ENCODE measurements at regions not wholly inside any gene's neighbourhood (a gene's known extent, or its start where the extent isn't known, plus 50 kb on each side); places are given as distances from the start of the nearest gene placed in this dataset.
"Not testable (repeated sequence)": the region's sequence is repeated elsewhere in the genome, so short reads cannot be mapped to it uniquely, and the experiment has no call there.

DNA sequence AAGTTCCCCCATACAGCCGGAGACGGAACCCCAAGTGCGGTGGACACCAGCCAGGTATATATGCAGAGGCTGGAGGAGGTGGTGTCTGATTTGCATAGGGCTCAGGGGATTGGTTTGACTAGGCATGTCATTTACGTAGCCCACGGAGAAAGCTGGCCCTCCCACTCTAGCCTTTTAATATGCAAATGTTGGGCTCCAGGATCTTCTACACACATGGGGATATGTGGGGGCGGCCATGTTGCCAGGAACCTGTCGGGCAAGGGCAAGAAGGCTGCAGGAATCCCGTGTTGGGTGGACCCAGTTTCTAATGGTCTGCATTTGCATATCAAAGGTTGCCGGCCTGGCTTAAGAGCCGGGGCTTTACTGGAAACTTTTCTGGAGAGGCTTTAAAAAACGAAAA, 57.4 kb downstream of the FTHL17 start:
- DNase-seq, result not testable (repeated sequence)

DNA sequence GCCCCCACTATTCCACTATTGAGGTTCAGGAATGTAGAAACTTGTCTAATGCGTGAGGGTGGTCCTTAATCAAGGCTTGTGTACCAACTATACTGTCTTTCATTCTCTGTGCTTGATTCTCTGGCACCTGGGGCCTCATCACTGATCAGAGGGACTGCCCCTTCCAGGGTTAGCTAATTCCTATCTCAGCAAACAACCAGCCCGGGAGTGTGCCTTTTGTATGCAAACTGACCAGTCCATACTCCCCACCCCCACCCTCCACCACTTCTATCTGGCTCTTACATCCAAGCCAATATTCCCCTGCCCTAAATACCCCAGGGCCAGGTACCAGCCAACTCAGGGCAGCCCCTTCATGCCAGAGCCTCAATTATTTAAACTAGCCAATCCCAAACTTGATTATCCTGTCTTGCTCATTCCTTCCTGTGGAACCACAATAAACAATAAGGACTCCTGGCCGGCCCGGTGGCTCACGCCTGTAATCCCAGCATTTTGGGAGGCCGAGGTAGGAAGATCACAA, 59.3 kb downstream of the FTHL17 start:
- DNase-seq, result no peak

DNA sequence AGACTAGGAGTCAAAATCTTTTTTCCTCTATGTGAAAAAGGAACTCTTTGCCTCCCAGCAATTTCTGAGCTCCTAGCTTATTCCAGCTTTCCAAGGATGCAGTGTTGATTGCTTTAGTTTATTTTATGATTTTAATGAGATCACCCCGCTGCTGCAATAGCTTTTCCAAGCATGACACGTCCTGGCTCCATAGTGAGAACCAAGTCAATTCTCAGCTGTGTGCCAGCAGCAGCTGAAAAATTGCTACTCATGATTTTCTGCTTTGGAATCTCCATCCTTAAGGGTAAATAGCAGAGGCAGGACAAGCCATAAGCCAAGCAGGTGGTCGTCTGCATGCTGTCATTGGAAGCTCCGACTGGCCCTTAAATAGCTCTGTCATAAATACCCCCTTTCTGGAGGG, 64.5 kb downstream of the FTHL17 start:
- DNase-seq, result no peak

DNA sequence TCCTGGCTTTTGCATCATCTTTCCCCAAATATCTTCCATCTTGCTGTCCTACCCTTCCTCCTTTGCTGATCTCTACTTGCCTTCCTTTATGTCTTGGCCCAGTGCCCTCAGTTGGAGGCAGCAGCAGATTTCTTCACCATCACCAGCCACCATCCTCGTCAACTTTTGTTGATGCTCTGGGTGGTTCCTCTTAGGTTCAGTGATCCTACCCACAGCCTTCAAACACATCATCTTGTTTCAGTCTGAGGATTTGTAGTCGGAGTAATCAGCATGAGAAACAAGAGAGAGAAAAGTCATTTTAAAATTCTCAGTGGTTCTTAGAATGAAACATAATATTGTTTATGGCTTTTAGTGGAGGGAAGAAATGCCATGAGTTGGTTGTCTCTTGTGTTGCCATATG, 65.8 kb downstream of the FTHL17 start:
- DNase-seq, result no peak

DNA sequence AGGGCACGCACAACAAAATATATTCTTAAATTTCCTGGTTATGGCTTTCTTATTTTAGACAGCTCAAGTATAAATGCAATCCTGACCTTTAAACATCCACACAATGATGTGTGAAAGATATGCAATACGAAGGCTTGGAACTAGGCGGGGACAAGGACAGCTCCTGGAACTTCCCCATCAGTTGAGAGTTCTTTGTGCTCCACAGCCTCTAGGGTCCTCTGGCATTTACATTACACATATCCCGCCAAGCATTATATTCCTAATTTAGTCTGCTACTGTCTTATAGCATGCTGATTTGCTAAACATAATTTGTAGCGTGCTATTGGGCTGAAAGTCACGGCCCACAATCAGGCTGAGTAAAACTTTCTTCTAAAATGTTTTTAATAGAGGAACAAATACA, 74.4 kb downstream of the FTHL17 start:
- no peak for DNase-seq

DNA sequence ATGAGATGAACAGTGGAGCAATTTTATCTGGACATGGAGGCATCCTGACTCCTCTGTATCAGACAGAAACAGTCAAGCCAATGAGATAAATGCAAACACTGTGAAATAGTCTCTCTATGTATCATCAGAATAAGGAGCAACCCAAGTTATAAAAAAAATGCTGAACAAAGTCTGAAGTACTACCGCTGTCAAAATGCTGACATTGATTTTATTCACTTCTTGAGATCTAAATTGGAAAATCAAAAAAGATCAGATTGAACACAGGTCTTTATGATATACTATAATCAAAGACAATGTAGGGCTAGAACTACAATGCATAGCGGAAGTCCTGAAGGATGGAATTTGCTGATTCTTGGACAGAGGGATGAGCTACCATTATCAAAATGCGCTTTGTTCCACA, 76.1 kb downstream of the FTHL17 start:
- DNase-seq, result no peak

DNA sequence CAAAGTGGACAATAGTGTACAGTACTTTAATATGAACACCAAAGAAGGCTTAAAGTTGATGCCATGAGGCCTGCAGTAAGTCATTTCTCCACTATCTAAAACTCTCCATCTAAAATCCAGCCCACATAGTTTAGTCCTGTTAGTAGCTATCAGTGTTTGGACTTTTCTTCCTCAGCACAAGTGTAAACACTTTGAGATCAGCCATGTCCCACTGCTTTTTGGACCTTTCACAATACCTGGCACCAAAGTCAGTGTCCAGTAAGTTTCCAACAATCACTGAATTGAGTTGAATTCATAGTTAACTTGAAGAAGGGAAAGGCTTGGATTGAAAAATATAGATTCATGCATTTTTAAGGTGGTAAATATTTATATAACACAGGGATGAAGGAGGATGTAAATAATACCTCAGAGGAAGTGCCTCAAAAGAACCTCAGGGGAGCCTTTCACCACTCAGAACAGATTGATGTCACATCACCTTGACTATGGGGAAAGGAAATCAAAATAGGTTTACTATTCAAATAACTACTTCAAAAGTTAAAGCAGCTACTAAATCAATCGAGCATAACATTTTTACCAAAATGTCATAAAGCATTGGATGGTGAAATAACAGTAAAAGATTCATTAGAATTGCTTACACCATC, 76.7 kb downstream of the FTHL17 start:
- DNase-seq, result no peak

DNA sequence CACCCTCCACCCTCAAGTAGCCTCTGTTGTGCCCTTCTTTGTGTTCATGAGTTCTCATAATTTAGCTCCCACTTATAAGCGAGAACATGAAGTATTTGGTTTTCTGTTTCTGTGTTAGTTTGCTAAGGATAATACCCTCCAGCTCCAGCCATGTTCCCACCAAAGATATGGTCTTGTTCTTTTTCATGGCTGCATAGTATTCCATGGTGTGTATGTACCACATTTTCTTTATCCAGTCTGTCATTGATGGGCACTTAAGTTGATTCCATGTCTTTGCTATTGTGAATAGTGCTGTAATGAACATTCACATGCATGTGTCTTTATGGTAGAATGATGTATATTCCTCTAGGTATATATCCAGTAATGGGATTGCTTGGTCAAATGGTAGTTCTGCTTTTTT, 77.8 kb downstream of the FTHL17 start:
- not testable (repeated sequence) for DNase-seq

DNA sequence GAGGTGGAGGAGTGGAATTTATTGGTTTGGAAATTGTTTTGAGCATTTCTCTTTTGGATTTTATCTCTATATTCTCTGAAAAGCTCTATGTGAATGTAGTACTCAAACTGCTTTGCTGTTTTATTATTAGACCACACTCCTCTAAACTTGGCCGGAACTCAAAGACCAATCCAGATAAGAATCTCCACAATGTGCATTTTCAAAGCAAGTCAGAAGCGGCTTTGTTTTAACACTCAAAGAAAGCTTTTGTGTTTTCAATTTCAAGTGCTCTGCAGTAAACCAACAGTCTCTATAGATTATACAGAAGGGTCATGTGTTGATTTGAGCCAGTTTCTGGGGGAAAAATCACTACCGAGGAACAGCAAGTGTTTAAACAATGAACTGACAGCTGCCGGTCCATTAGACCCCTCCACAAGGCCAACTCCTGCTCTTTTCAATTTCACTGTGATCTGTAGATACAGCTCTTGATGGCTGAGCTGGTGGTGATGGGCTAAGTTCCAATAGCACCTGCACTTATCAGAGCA, 79.4 kb downstream of the FTHL17 start:
- no peak for DNase-seq

DNA sequence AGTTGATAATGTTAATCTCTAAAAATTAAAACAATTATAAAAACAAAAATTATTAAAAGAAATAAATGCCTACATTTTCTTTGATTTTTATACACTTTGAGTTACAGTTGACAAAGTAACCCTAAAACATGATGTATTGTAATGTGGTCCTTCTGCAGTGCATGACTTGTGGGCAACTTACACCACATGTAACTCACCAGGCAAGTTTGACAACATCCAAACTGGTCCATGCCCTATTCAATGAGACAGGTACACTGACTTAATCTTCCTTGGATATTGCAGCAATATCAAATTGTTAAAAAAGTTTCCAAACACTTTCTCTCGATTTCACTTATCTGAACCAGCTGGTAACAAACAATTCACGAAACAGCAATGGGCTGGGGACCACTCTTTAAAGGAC, 81.5 kb downstream of the FTHL17 start:
- no peak for DNase-seq

DNA sequence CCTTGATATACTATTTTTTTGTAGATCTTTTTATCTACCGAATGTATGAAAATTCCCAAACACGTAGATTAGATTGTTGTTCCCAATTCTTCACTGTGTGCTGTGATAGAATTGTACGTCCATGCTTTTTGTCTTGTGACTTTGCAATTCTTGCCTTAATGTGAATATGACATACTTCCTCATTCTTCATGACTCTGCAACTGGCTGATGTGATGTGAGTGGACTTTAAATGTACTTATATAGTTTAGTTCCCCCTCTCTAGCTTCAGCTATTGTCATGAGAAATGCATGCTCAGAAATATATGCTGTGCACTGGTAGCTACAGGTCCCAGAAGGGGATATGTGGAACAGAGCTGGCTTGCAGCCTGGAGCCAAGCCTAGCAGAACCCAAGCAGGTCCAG, 89.4 kb downstream of the FTHL17 start:
- DNase-seq, result no peak

DNA sequence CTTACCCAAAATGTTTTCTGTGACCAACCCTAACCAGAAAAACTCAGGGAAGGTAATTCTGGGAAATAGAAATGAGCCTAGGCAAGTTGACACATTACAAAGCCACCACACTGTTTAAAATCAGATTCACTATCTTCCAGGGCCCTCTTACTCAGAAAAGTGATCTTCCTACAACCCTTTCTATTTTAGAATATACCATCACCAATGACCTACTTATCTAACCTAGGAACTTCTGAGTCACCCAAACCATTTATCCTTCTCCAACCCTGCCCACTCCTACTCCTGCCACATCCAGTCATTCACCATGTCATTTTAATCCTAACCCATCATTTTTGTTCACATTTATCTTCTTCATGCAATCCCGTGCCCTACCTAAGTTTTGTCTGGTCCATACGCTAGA, 89.9 kb downstream of the FTHL17 start:
- DNase-seq, result no peak

DNA sequence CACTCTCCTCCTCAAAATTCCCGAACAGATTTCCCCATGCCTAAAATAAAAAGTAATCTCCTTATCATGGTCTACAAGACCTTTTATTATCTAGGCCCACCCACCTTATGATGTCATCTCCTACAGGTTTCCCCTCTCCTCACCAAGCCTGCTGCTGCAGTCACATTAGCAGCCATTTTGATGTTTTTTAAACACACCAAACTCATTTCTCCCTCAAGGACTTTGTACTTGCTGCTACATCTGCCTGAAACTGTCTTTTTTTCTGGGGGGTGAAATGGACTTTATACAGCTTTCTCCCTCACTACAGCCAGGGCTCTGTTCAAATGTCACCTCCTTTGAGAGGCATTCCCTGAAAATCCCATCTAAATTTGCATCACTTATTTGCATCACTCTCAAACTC, 90.2 kb upstream of the TAB3 start:
- no peak for DNase-seq

DNA sequence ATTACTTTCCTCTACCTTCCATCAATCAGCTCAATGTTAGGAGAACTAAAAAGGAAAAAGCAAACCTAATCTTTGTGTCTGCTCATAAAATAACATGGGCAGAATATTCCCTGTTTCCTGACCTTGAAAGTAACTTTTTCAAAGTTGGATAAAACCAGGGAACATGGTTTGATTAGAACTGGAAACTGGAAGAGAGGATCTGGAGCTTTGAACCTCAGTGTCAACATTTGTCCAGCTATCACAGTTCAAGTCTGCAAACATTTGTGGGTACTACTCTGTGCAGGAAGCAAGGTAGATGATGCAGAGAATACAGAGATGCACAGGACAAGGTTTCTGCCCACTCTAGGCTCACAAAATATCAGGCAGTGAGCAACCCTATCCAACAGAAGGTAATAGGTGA, 86.4 kb upstream of the TAB3 start:
- no peak for DNase-seq

DNA sequence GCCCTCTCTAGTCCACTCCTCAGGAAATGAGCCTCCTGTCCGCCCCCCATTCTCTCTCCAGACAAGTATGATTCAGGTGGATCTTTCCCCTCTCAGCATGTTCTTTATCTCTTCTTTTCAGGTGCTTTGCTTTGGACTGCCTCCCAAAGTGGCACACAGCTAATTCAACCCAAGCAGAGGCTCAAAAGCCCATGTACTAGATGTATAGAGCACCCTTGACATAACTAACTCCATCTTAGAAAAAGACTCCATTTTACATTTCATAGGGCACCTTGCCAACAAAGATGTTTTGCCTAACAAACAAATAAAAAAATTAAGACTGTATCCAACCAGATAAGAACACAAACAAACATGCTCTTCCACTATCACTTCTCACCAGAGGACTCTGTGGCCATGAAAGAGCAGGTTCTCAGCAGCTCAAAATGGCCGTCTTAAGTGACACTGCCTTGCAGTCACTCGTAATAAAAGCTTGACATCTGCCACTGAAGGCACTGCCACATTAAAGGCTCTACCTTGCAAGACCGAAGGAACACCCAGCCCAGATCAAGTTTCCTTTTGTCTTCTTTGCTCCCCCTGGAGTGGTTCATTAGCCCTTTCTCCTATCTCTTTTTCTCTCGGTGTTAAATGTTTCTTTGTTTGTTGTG, 84.9 kb upstream of the TAB3 start:
- no peak for DNase-seq

DNA sequence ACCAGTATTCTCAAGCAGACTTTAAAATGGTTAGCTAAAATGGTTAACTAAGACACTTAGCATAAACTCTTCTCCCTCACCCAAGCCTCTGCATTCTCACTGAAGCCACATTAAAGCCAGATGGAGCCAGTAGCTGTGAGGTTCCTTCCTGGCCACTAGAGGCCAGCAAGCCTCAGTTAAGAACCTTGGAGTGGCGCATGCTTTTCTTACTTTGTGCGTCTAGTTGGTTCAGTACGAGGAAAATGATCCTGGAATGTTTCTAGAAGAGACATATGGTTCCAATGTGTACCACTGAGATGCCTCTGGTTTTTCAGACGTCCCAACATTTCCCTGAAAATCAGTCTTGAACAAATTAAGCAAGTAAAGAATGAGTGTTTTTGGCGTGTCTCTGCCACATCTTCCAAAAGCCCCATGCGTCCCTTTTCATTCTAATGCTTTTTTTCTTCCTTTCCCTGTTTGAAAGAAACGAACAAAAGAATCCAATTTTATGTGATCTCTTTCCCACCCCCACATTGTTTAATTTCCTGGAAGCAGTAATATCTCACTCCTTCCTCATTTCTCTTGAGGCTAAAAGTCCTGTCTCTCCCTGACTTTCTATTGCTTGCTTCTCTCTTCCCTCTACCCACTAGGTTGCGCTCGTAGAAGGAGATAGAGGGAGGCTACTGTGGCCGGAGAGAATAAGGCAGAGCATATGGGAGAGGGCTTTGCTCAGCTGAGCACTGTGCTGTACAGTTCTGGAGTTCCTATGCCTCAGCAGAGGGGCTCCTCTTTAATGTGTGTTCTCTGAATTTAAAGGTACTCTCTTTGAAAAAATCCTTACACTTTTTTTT, 82.9 kb upstream of the TAB3 start:
- peak in 12 of 56 donors; percentile 0 to 26 (median 1) for DNase-seq

DNA sequence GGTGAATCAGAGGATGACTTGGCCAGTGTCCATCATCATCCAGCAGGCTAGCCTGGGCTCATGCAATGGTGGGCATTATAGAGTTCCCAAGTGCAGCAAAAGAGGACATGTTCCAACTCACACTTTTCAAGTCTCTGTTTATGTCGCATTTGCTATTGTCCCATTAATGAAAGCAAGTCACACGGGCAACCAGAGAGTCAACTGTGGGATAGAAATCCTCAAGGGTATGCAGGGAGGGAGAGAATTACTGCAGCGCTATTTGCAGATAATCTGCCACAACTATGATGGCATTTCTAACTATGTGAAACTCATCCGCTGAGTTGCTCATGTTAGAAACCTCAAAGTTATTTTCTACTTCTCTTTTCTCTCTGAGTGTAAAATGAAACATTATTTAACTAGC, 78.5 kb upstream of the TAB3 start:
- DNase-seq, result no peak

DNA sequence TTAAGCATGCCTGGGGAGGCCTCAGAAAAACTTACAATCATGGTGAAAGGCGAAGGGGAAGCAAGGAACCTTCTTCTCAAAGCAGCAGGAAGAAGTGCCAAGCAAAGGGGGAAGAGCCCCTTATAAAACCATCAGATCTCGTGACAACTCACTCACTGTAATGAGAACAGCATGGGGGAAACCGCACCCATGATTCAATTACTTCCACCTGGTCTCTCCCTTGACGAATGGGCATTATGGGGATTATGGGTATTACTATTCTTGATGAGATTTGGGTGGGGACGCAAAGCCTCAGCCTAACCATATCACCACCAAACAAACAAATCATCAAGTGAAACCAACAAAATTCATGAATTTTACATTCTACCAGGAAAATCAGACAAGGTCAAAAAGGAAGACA, 76.7 kb upstream of the TAB3 start:
- no peak for DNase-seq

DNA sequence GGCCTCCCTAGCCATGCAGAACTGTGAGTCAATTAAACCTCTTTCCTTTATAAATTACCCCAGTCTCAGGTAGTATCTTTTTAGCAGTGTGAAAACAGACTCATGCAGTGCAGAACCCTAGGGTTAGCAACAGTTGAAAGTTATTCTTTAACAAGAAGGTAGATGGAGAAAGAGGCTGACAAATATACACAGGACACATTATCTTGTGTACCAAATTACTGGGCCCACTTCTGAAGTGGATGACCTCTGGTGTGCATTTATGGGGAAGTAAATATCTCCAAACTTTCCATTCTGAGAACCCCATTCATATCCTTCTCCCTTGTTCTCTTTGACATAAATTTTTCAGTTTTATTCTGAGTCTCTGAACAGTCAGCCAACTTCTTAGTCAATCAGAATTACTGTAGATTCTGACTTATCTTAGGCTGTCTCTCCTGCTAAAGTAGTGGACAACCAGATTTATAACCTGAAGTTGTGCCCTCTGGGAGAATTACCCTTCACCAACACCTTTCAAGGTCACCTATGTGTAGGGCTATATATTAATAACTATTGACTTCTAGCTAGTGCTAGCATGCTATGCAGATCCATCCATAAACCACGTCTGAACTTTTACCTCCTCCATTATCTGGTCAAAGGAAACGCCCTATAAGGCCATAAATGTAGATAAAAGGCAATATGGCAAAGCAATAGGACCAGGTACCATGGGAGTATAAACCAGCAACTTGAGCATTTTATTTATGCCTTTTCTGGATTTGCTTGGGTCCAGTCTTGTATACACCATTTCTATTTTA, 72.5 kb upstream of the TAB3 start:
- DNase-seq, result no peak

DNA sequence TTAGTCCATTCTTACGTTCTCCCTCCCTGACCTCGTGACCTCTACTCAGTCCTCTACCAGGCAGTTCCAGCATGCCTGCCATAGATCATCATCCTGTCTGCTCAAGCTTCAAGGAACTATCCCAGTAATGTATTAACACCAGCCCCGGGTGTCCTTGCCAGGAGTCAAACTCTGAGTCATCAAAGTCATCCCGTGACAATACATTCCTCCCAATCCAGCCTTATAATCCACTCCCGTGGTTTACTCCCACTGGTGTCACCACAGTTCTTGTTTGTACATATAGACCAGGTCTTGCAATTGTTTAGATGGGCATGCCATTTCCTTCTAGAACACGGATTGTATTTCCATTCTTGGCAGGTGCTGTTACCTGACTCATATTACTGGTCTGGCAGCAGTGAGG, 68.7 kb upstream of the TAB3 start:
- DNase-seq, result no peak

DNA sequence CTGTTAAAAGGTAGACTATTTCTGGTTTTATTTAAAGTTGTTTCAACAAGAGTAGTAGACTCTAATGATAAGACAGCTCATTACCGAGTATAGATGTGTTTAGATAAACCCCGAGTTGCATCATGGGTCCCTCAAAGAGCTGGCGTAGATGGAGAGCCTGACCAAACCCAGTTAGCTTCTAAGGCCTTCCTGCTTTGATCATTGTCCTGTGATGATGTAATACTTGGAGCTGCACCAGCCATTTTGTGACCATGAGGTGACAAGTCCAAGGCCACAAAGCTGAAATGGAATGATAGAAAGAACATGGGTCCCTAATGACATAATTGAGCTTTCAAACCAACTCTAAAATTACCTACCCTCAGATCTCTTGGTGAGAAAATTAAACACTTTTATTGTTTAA, 66.6 kb upstream of the TAB3 start:
- DNase-seq, result no peak

DNA sequence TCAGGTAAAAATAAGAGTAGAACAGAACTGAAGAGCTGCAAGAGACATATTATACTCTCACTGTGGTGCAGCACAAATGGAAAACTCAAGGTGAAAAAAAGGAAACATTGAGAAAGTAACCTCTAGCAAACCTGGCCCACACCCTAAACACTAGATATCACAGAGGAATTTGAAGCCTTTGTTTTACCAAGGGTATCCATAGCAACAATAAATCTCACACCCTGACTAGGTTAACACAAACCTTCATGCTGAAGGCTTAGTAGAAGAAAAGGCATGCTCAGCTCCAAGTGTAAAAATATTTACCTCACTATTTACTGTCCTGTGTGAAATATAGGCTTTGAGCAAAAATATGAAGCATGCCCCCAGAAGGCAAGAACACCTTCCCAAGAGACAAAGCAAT, 61.9 kb upstream of the TAB3 start:
- DNase-seq, result no peak
